MM.1S (cell line): ENCODE measurements at regions not wholly inside any gene's neighbourhood (a gene's known extent, or its start where the extent isn't known, plus 50 kb on each side); places are given as distances from the start of the nearest gene placed in this dataset.

Source experiments
- DNase-seq: peaks from one replicate; pipeline ENCODE4 v3.0.0-alpha.2; 2015
- H2AFZ ChIP-seq: fragments of 300-600 bp; sonication (generic); 2 replicates; pipeline ENCODE4 v1.6.0; 2016; ENCODE audit warnings: antibody characterized with exemption, low read length
- H3F3A ChIP-seq: fragments of 300-600 bp; sonication (generic); 2 replicates; pipeline ENCODE4 v1.6.1; 2016; ENCODE audit warnings: mild to moderate bottlenecking, antibody characterized with exemption, low read length, moderate library complexity, mixed read lengths; ENCODE audit not compliant: insufficient read depth
- H3K27ac ChIP-seq: fragments of 300-600 bp; sonication (generic); 2 replicates; pipeline ENCODE4 v1.5.1; 2016; ENCODE audit warnings: mild to moderate bottlenecking, low read length
- H3K27me3 ChIP-seq: fragments of 300-600 bp; sonication (generic); replicated peaks from 2 replicates; pipeline ENCODE4 v1.6.0; 2016; ENCODE audit warnings: low read length; ENCODE audit not compliant: insufficient read depth
- H3K36me3 ChIP-seq: fragments of 300-600 bp; sonication (generic); replicated peaks from 2 replicates; pipeline ENCODE4 v1.6.1; 2016; ENCODE audit warnings: mild to moderate bottlenecking, low read length, mixed read lengths; ENCODE audit not compliant: insufficient read depth
- H3K4me1 ChIP-seq: fragments of 300-600 bp; sonication (generic); 2 replicates; pipeline ENCODE4 v1.6.1; 2016; ENCODE audit warnings: low read length, mixed read lengths
- H3K4me2 ChIP-seq: fragments of 300-600 bp; sonication (generic); 2 replicates; pipeline ENCODE4 v1.6.0; 2016; ENCODE audit warnings: low read depth, low read length
- H3K4me3 ChIP-seq: fragments of 300-600 bp; sonication (generic); 2 replicates; pipeline ENCODE4 v1.5.1; 2016; ENCODE audit warnings: low read length, mixed read lengths
- H3K79me2 ChIP-seq: fragments of 300-600 bp; sonication (generic); 2 replicates; pipeline ENCODE4 v1.6.1; 2016; ENCODE audit warnings: mixed run types, low read length, mixed read lengths
- H3K9ac ChIP-seq: fragments of 300-600 bp; sonication (generic); 2 replicates; pipeline ENCODE4 v1.6.1; 2016; ENCODE audit warnings: low read length, mixed read lengths
- H3K9me2 ChIP-seq: fragments of 300-600 bp; sonication (generic); replicated peaks from 2 replicates; pipeline ENCODE4 v1.6.1; 2016; ENCODE audit warnings: mild to moderate bottlenecking, low read length, mixed read lengths; ENCODE audit not compliant: insufficient read depth
- H3K9me3 ChIP-seq: fragments of 300-600 bp; sonication (generic); replicated peaks from 2 replicates; pipeline ENCODE4 v1.6.1; 2016; ENCODE audit warnings: mild to moderate bottlenecking, low read length, mixed read lengths; ENCODE audit not compliant: insufficient read depth
- H4K20me1 ChIP-seq: fragments of 300-600 bp; sonication (generic); 2 replicates; pipeline ENCODE4 v1.6.1; 2016; ENCODE audit warnings: mild to moderate bottlenecking, low read length, moderate library complexity, mixed read lengths; ENCODE audit not compliant: insufficient read depth
- EZH2 ChIP-seq: fragments of 300-600 bp; sonication (generic); optimal IDR thresholded peaks from 2 replicates; pipeline ENCODE3; 2017; ENCODE audit warnings: low read depth, mild to moderate bottlenecking, antibody characterized with exemption, low read length, mixed read lengths
- EZH2phosphoT487 ChIP-seq: fragments of 300-600 bp; sonication (generic); IDR thresholded peaks from 2 replicates; pipeline ENCODE4 v1.6.1; 2018; ENCODE audit warnings: antibody characterized with exemption, low read length
- TF ChIP-seq, protein P1 (sequence below): fragments of 300-600 bp; sonication (generic); IDR thresholded peaks from 2 replicates; pipeline ENCODE4 v1.5.1; 2016; ENCODE audit warnings: antibody characterized with exemption, low read length, mixed read lengths

DNA sequence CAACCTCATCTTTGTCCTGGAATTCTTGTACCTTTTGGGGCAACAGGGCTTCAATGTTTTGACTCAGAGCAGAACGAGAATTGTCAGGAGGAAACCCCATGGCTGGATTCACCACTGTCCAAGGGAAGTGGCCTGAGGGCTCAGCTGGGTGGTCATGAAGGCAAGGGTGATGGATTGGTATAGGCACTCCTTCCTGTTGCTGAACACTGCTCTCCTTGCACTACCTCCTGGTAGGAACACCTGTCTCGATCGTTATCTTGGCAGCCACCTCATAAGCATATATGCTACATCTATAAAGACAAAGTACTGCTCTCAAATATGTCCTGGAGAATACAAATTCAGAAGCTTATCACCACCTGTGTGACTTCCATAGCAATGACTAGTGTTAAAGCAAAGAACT lies 79.8 kb downstream of the CCNG2 start:
- no peaks in the 10 kb centered on the region for H4K20me1 ChIP-seq
- no peak for DNase-seq
- no peak overlapping the region for H3K4me2 ChIP-seq
- peaks cover 12% of the 10 kb centered on the region for H3K4me1 ChIP-seq
- no peak overlapping the region for H3K27ac ChIP-seq
- no peaks in the 10 kb centered on the region for H3K9me3 ChIP-seq
- H3K36me3 ChIP-seq = no peaks in the 10 kb centered on the region
- no peak overlapping the region for H2AFZ ChIP-seq
- H3K9ac ChIP-seq = no peak overlapping the region
- H3K4me3 ChIP-seq = no peak overlapping the region
- no peaks in the 10 kb centered on the region for H3F3A ChIP-seq
- H3K27me3 ChIP-seq = no peaks in the 10 kb centered on the region
- no peaks in the 10 kb centered on the region for H3K9me2 ChIP-seq
- TF ChIP-seq EZH2phosphoT487 = no peak
- TF ChIP-seq EZH2 = no peak
- TF ChIP-seq, protein P1, sequence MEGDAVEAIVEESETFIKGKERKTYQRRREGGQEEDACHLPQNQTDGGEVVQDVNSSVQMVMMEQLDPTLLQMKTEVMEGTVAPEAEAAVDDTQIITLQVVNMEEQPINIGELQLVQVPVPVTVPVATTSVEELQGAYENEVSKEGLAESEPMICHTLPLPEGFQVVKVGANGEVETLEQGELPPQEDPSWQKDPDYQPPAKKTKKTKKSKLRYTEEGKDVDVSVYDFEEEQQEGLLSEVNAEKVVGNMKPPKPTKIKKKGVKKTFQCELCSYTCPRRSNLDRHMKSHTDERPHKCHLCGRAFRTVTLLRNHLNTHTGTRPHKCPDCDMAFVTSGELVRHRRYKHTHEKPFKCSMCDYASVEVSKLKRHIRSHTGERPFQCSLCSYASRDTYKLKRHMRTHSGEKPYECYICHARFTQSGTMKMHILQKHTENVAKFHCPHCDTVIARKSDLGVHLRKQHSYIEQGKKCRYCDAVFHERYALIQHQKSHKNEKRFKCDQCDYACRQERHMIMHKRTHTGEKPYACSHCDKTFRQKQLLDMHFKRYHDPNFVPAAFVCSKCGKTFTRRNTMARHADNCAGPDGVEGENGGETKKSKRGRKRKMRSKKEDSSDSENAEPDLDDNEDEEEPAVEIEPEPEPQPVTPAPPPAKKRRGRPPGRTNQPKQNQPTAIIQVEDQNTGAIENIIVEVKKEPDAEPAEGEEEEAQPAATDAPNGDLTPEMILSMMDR = no peak
- no peaks in the 10 kb centered on the region for H3K79me2 ChIP-seq

DNA sequence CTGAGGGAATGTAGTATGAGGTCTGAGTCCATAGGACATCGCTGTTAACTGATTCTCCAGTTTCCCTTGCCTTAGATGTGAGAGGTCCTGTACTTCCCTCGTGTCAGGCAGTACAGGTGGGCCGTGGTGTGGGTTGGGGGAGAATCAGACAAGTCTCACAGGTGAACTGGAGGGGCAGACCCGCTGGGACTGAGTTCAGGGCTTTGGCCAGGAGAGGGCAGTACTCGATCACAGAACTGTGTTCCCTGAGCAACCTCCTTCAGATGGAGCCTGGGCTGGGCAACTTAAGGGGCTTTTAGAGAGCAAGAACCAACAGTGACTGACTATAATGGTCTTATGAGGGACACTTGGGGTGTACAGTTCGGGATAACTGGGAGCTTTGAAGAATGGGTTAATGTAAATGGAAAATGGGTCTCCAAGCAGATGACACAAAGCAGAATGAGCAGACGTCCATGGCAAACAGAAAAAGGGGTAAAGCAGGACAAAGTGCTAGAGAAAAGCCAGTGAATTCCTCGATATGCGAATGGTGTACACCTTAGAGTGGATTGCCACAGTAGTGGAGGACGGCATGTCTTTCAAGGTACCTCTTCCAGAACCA lies 83.6 kb downstream of the CCNG2 start:
- no peaks in the 10 kb centered on the region for H3K9me2 ChIP-seq
- no peaks in the 10 kb centered on the region for H3K79me2 ChIP-seq
- DNase-seq = peak; percentile 62
- H3K27ac ChIP-seq = no peak overlapping the region
- no peaks in the 10 kb centered on the region for H3F3A ChIP-seq
- no peak overlapping the region for H2AFZ ChIP-seq
- H3K4me1 ChIP-seq = peaks cover 4% of the 10 kb centered on the region
- H3K27me3 ChIP-seq = no peaks in the 10 kb centered on the region
- H3K4me3 ChIP-seq = no peak overlapping the region
- H3K4me2 ChIP-seq = no peak overlapping the region
- no peaks in the 10 kb centered on the region for H3K9me3 ChIP-seq
- no peak for TF ChIP-seq EZH2
- TF ChIP-seq, protein P1 = peak; percentile 89
- H3K9ac ChIP-seq = no peak overlapping the region
- no peaks in the 10 kb centered on the region for H4K20me1 ChIP-seq
- no peaks in the 10 kb centered on the region for H3K36me3 ChIP-seq

DNA sequence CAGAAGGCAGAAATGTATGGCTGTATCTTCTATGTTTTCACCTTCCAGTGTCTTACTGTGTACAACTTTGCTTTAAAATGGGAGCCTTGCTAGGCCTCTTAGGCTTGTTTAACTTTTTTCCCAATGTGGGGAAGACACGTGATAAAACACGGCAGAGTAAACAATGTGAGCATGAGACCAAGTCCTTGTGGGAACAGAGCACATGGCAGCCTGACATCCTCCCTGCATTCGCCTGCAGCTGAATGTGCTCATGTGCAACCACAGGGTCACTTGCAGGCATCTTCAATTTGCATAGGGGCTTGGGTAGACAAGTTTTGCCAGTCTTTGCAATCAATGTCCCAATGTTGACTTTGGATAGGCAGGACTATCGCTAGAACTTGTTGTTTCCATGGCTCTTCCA lies 91.8 kb downstream of the CCNG2 start:
- H3K27ac ChIP-seq = no peak overlapping the region
- H3K4me2 ChIP-seq = no peak overlapping the region
- H3F3A ChIP-seq = no peaks in the 10 kb centered on the region
- no peak overlapping the region for H3K9ac ChIP-seq
- H2AFZ ChIP-seq = no peak overlapping the region
- H3K4me3 ChIP-seq = no peak overlapping the region
- no peaks in the 10 kb centered on the region for H3K36me3 ChIP-seq
- H3K79me2 ChIP-seq = no peaks in the 10 kb centered on the region
- no peaks in the 10 kb centered on the region for H3K9me2 ChIP-seq
- no peaks in the 10 kb centered on the region for H4K20me1 ChIP-seq
- DNase-seq = no peak
- no peaks in the 10 kb centered on the region for H3K27me3 ChIP-seq
- TF ChIP-seq, protein P1 = no peak
- TF ChIP-seq EZH2phosphoT487 (no peak), EZH2 (no peak)
- no peaks in the 10 kb centered on the region for H3K4me1 ChIP-seq
- H3K9me3 ChIP-seq = no peaks in the 10 kb centered on the region
